ENCODE measurements at regions not wholly inside any gene's neighbourhood (a gene's known extent, or its start where the extent isn't known, plus 50 kb on each side); places are given as distances from the start of the nearest gene placed in this dataset.
A peak's percentile ranks its signal among the peaks of the same experiment; 100 is the strongest.

GRCh38 chr5:88115211-88115610, 153.4 kb downstream of the TMEM161B start (continued):
- TF ChIP-seq SUZ12 (IDR thresholded peaks at IDR 0.05; ENCODE audit: unreplicated experiment) (no peak), KLF5 (IDR thresholded peaks at IDR 0.05; ENCODE audit: partially characterized antibody) (no peak), KDM1A (IDR thresholded peaks at IDR 0.05; ENCODE audit: borderline replicate concordance) (no peak), NFXL1 (IDR thresholded peaks at IDR 0.05; ENCODE audit: borderline replicate concordance) (no peak), RUNX3 (IDR thresholded peaks at IDR 0.05; ENCODE audit: low read length) (no peak), RELB (IDR thresholded peaks at IDR 0.05; ENCODE audit: low read depth) (no peak), RBBP5 (conservative IDR thresholded peaks at IDR 0.05) (no peak), CEBPB (IDR thresholded peaks at IDR 0.05; ENCODE audit: borderline replicate concordance in 1 of 2, low read depth in 2 of 2, low read length in 2 of 2) (no peak)

GRCh38 chr5:88113429-88113828, 155.2 kb downstream of the TMEM161B start:
- no peaks in the 10 kb centered on the region for H3K36me3 ChIP-seq (ENCODE audit: control insufficient read depth in 2 of 2, insufficient read depth in 2 of 2, low read length in 1 of 2)
- no peak overlapping the region for H2AFZ ChIP-seq (ENCODE audit: control insufficient read depth, low read depth, low read length)
- CTCF ChIA-PET, result no interaction called here
- POLR2A ChIA-PET, result no interaction called here
- H3K79me2 ChIP-seq (ENCODE audit: control insufficient read depth, insufficient read depth, low read length), result no peaks in the 10 kb centered on the region
- WGBS (ENCODE audit: insufficient coverage, insufficient replicate concordance, low lambda C conversion rate, missing lambda C conversion rate), result 5% methylated on average over 1 of the region's 1 CpG
- no peak overlapping the region for H3K4me3 ChIP-seq
- H3K27me3 ChIP-seq (replicated peaks in 1 of 2; ENCODE audit: control insufficient read depth in 2 of 2, insufficient read depth in 2 of 2, low read length in 1 of 2), result no peaks in the 10 kb centered on the region; a peak in 1 of 4 replicates
- in situ Hi-C loops (cut with MboI), result no loop called here
- ATAC-seq (no peak), FAIRE-seq (no peak), DNase-seq (ENCODE audit: low read depth, low spot score) (no peak)
- H3K9me3 ChIP-seq (replicated peaks; ENCODE audit: control insufficient read depth, insufficient read depth, low read length), result no peaks in the 10 kb centered on the region
- intact Hi-C loops (cut with micrococcal nuclease; ENCODE audit: unreplicated experiment), result no loop called here
- no TSS peak for BruUV-seq (replicated peaks)
- H3K9ac ChIP-seq (ENCODE audit: control insufficient read depth, insufficient read depth, low read length), result no peak overlapping the region
- TF ChIP-seq CHD1 (IDR thresholded peaks at IDR 0.05; ENCODE audit: low read depth, low read length) (no peak), CTCF (IDR thresholded peaks at IDR 0.05 in 2 of 3, conservative IDR thresholded peaks at IDR 0.05 in 1 of 3; ENCODE audit: control insufficient read depth in 2 of 3, extremely low read depth in 1 of 3, insufficient read depth in 1 of 3, low read depth in 3 of 3, low read length in 3 of 3) (0 out of 6 replicates have a peak, but pooled peaks of 1 of the 3 experiments have one; percentile 5)
- SMC1A ChIA-PET (ENCODE audit: uncharacterized antibody, unreplicated experiment), result no interaction called here
- no peaks in the 10 kb centered on the region for H4K20me1 ChIP-seq (ENCODE audit: control insufficient read depth, insufficient read depth)
- no peak overlapping the region for H3K27ac ChIP-seq (ENCODE audit: control insufficient read depth, insufficient read depth)
- RAD21 ChIA-PET (ENCODE audit: unreplicated experiment), result no interaction called here
- no peaks in the 10 kb centered on the region for H3K4me1 ChIP-seq (ENCODE audit: control insufficient read depth, insufficient read depth, low read length)
- H3K4me2 ChIP-seq (ENCODE audit: control insufficient read depth, insufficient read depth), result no peak overlapping the region

Data from GM12878 (cell line).